ENCODE measurements at regions not wholly inside any gene's neighbourhood (a gene's known extent, or its start where the extent isn't known, plus 50 kb on each side); places are given as distances from the start of the nearest gene placed in this dataset.

GRCh38 chr16:6492742-6493141 is 839.9 kb upstream of the RBFOX1 start:
- Histone ChIP-seq H3K27ac (no peak overlapping the region), H3K27me3 (no peaks in the 10 kb centered on the region), H3K4me3 (no peak overlapping the region), H3K9me3 (no peaks in the 10 kb centered on the region), H3K4me1 (no peaks in the 10 kb centered on the region), H3K36me3 (no peaks in the 10 kb centered on the region)
- no peak for ATAC-seq (ENCODE audit: low FRiP score in 2 of 2)
- TF ChIP-seq EP300 (IDR thresholded peaks at IDR 0.05) (no peak), CTCF (IDR thresholded peaks at IDR 0.05) (no peak), POLR2A (IDR thresholded peaks at IDR 0.05) (no peak), POLR2AphosphoS5 (IDR thresholded peaks at IDR 0.05) (no peak)
- DNase-seq, result no peak

DNA sequence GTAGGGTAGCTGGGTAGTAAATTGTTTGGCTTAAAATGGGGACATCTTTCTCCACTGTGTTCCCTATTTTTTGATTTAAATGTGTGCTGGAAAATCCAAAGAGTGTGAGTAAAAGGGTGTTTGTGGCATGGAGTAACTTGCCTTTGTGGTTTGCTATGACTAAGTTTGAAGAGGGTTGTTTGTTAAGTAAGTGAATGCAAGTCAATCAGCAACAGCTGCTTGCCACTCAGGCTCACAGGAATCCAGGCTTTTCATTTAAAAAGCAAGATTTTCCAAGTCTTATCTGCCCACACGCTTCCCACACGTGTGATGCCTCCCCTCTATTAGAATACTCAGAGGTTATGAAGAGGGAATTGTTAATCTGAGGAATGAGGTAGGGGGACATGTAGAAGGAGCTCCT is 847.7 kb upstream of the RBFOX1 start:
- ATAC-seq (ENCODE audit: low FRiP score in 2 of 2) (no peak), DNase-seq (no peak)
- WGBS, 2 donors, result 11 to 22% methylated on average over 2 of the region's 2 CpGs
- Histone ChIP-seq H3K4me1 (no peaks in the 10 kb centered on the region), H3K9me3 (no peaks in the 10 kb centered on the region), H3K27ac (no peak overlapping the region), H3K27me3 (peaks cover 0 to 6% (median 3%) of the 10 kb centered on the region in 4 donors), H3K4me3 (no peak overlapping the region), H3K36me3 (no peaks in the 10 kb centered on the region)
- TF ChIP-seq CTCF (IDR thresholded peaks at IDR 0.05), result no peak
- no peak for TF ChIP-seq EP300 (IDR thresholded peaks at IDR 0.05)
- no peak for TF ChIP-seq POLR2A (IDR thresholded peaks at IDR 0.05)
- no peak for TF ChIP-seq POLR2AphosphoS5 (IDR thresholded peaks at IDR 0.05)

DNA sequence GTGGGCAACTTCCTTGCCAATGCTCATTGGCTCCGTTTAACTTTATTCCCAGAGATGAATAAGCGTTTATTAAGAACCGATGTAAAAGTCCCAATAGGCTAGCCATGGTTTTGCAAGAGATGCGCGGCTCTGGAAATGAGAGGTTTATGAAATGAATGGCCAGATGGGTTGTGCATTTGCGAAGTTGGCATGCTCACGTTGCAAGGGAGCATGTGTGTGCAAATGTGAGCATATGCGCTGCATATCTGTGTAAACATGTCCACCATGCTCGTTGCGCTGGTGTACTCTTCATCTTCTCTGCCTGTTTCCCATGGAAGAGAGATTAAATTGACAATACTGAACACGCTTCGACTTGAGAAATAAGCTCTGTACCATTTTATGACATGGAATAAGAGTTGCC is 848.6 kb upstream of the RBFOX1 start:
- Histone ChIP-seq H3K4me3 (no peak overlapping the region), H3K9me3 (no peaks in the 10 kb centered on the region), H3K27ac (no peak overlapping the region), H3K27me3 (peaks cover 0 to 6% (median 3%) of the 10 kb centered on the region in 4 donors), H3K4me1 (no peaks in the 10 kb centered on the region), H3K36me3 (no peaks in the 10 kb centered on the region)
- ATAC-seq (ENCODE audit: low FRiP score in 2 of 2), result no peak
- 45 to 56% methylated on average over 12 of the region's 12 CpGs for WGBS, 2 donors
- no peak for TF ChIP-seq POLR2AphosphoS5 (IDR thresholded peaks at IDR 0.05)
- no peak for TF ChIP-seq EP300 (IDR thresholded peaks at IDR 0.05)
- no peak for TF ChIP-seq POLR2A (IDR thresholded peaks at IDR 0.05)
- TF ChIP-seq CTCF (IDR thresholded peaks at IDR 0.05), result no peak
- no peak for DNase-seq

- Histone ChIP-seq H3K4me1 (no peaks in the 10 kb centered on the region), H3K4me3 (no peak overlapping the region), H3K27me3 (peaks cover 0 to 6% (median 3%) of the 10 kb centered on the region in 4 donors), H3K9me3 (no peaks in the 10 kb centered on the region), H3K36me3 (no peaks in the 10 kb centered on the region), H3K27ac (no peak overlapping the region)
- WGBS, 2 donors, result 5 to 6% methylated on average over 23 to 33 of the region's 33 CpGs
- DNase-seq (peak in 1 of 2 donors; percentile 51), ATAC-seq (ENCODE audit: low FRiP score in 2 of 2) (no peak)
- TF ChIP-seq POLR2AphosphoS5 (IDR thresholded peaks at IDR 0.05) (no peak), EP300 (IDR thresholded peaks at IDR 0.05) (no peak), CTCF (IDR thresholded peaks at IDR 0.05) (no peak), POLR2A (IDR thresholded peaks at IDR 0.05) (no peak)
Measured at GRCh38 chr16:6483469-6484033, 849.1 kb upstream of the RBFOX1 start.
